ENCODE measurements at regions not wholly inside any gene's neighbourhood (a gene's known extent, or its start where the extent isn't known, plus 50 kb on each side); places are given as distances from the start of the nearest gene placed in this dataset.

DNA sequence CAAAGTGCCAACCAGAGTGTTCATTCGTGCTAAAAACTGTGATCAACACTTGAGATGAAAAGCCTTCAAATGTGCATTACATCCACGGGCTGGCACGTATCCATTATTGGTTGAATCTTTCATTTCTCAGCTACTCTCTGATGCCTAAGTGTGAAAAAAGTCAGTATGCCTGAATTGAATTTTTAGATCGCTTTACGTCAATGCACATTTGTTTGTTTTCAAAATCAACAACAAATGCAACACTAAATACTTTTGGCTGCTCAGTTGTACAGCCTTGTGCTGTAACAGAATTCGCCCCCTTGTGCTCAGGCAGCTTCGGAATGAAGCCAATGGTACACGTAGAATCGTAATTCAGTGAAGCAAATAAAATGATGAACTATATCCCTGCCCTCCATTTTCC, 446.5 kb upstream of the NRP1 start:
- TF ChIP-seq, protein P1, sequence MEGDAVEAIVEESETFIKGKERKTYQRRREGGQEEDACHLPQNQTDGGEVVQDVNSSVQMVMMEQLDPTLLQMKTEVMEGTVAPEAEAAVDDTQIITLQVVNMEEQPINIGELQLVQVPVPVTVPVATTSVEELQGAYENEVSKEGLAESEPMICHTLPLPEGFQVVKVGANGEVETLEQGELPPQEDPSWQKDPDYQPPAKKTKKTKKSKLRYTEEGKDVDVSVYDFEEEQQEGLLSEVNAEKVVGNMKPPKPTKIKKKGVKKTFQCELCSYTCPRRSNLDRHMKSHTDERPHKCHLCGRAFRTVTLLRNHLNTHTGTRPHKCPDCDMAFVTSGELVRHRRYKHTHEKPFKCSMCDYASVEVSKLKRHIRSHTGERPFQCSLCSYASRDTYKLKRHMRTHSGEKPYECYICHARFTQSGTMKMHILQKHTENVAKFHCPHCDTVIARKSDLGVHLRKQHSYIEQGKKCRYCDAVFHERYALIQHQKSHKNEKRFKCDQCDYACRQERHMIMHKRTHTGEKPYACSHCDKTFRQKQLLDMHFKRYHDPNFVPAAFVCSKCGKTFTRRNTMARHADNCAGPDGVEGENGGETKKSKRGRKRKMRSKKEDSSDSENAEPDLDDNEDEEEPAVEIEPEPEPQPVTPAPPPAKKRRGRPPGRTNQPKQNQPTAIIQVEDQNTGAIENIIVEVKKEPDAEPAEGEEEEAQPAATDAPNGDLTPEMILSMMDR (IDR thresholded peaks at IDR 0.05; ENCODE audit: insufficient read depth, low read length), result no peak
- H3K4me3 ChIP-seq (ENCODE audit: low read depth, low read length), result no peak overlapping the region
- no peak for DNase-seq (ENCODE audit: low read depth)

DNA sequence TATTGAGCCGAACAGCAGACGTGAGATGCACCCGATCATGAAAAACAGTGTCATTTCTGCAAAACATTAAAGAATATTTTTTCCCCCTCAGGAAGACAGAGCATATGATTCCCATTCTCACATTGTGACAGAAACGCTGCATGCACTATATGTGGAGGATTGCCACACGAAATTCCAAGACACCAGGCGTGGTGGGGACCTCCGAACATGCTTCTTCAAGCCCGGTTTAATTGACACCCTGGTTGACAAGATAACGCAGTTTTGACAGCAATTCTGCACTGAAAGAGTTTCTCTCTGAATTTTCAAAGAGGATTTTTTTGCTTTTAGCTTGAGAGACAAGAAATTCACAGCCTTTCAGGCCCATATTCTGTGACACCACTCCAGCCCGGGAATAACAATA, 442.8 kb upstream of the NRP1 start:
- DNase-seq (ENCODE audit: low read depth), result no peak
- H3K4me3 ChIP-seq (ENCODE audit: low read depth, low read length), result no peak overlapping the region
- TF ChIP-seq, protein P1 (IDR thresholded peaks at IDR 0.05; ENCODE audit: insufficient read depth, low read length), result no peak

DNA sequence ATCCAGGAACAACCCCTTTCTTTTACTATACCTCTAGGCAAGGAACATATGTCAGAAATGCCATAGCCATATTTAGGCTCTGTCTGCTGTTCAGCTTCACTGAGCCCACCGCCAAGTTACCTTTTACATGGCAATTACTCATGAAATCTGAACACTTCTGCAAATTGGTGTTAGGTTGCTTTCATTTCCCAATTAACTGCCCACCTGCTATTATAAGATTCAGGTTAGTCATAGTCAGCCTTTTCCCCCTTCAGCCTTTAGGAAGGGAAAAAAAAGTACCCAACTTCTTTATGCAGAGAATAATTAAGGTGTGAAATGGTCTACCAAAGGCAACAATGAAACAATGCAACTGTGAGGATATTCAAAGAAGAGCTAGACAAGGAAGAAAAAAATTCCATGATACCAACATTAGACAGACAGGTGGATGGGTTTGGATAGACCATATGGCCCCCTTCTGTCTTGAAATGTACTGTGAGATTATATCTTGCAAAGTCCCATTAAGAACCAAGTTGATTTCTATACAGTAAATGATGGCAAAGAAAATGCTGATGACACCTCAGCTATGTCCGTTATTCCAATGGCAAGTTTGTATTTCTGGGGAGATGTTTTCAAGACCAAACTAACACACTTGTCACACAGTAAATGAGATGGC, 442.1 kb upstream of the NRP1 start:
- TF ChIP-seq, protein P1 (IDR thresholded peaks at IDR 0.05; ENCODE audit: insufficient read depth, low read length), result no peak
- H3K4me3 ChIP-seq (ENCODE audit: low read depth, low read length), result no peak overlapping the region
- no peak for DNase-seq (ENCODE audit: low read depth)

DNA sequence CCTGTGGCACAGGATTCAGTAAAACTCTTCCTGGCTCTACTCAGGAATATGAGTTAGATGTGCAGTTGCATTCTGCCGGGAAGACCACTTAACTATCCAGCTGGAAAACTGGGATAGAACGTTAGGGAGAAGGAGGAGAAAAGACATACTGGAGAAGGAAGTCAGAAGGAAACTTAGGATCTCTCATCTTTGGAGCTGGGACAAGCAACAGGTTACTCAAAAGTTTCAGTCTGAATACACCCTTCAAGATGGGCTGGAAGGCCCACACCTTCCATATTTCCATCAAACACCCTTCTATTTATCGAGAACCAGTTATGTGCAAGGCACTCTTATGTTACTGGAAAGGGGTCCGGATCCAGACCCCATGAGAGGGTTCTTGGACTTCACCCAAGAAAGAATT, 440.4 kb upstream of the NRP1 start:
- no peak overlapping the region for H3K4me3 ChIP-seq (ENCODE audit: low read depth, low read length)
- TF ChIP-seq, protein P1 (IDR thresholded peaks at IDR 0.05; ENCODE audit: insufficient read depth, low read length), result no peak
- no peak for DNase-seq (ENCODE audit: low read depth)

DNA sequence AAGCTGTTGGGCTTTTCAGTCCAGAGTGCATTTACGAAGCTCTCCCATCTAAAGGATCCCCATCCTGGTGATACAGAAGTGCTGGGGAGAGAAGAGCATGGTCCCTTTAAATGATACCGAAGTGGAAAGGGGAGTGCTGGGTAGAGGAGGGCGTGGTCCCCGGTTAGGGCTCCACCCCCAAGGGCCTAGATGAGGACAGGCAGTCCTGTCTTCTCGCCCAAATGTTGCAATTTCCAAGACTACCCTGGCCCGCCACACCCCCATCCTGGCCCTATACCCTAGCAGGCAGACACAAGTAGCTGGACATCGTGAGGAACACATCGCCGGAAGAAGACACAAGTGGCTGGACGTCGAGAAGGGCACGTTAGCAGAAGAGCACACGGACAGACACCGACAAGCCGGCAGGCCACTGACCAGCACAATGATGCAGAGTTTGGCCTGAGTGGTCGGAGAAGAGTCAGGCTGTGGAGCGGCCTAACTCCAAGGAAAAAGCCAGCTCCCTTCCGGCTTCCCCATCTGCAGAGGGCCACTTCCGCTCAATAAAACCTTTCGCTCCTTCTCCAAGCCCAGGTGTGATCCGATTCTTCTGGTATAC, 439.5 kb upstream of the NRP1 start:
- H3K4me3 ChIP-seq (ENCODE audit: low read depth, low read length), result no peak overlapping the region
- no peak for DNase-seq (ENCODE audit: low read depth)
- TF ChIP-seq, protein P1 (IDR thresholded peaks at IDR 0.05; ENCODE audit: insufficient read depth, low read length), result no peak

DNA sequence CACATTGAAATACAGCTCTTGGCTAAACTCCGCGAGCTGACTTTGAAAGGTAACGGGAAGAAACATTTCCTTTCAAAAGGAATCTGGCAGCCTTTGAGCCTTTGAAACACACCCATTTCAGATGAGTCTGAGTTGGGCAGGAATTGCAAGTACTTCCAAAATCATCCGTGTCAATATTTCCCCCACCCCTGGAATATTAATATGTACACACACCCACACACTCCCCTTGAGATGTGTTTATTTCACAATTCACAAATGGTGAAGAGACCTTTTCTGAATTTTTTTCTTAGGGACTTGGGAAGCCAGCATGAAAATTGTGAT, 438.7 kb upstream of the NRP1 start:
- DNase-seq (ENCODE audit: low read depth), result peak; percentile 46
- TF ChIP-seq, protein P1 (IDR thresholded peaks at IDR 0.05; ENCODE audit: insufficient read depth, low read length), result no peak

More for the DNA sequence above, 438.7 kb upstream of the NRP1 start:
- H3K4me3 ChIP-seq (ENCODE audit: low read depth, low read length), result no peak overlapping the region
